NCI-H748 treated with DMSO at 0.1 percent for 48 hours (cell line): ENCODE measurements at regions not wholly inside any gene's neighbourhood (a gene's known extent, or its start where the extent isn't known, plus 50 kb on each side); places are given as distances from the start of the nearest gene placed in this dataset.
A peak's percentile ranks its signal among the peaks of the same experiment; 100 is the strongest.

Source experiments
- DNase-seq: peaks from one replicate; lab custom pipeline; 2025; lab: John Stamatoyannopoulos, UW

DNA sequence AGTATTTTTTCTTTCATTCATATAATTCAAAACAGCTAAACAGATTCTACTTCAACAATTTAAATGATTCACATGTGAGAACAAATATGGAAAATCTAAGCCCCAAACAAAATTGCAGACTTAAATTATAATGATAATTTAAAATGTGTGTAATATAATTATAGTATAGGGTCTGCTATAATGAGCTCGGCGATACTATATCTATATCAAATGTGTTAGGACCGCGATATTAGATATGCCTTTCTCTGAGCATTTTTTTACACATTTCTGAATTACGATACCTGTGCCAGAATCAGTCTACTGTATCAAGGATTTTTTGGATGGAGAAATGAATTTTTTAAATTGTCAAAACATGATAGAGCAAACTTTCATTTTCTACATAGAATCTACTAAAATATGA, 808.8 kb upstream of the POU3F3 start:
- DNase-seq, result no peak

DNA sequence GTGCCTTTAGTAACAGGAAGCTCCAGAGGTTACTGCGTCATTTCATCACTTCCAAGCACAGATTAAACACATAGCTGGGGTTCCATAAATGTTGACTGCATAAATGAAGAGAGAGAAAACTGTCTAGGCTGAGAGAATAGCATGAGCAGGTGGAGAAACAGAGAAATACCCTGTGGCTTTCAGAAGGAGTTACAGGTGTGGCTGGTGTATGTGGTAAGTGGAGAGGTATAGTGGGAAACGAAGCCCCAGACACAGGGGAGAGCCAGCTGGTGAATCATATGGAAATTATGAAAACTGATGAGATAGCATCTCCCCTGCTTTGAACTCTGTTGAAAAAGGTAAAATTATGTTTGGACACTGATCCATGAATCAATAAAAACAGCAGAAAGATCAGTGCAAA, 807.4 kb upstream of the POU3F3 start:
- DNase-seq, result peak; percentile 3

DNA sequence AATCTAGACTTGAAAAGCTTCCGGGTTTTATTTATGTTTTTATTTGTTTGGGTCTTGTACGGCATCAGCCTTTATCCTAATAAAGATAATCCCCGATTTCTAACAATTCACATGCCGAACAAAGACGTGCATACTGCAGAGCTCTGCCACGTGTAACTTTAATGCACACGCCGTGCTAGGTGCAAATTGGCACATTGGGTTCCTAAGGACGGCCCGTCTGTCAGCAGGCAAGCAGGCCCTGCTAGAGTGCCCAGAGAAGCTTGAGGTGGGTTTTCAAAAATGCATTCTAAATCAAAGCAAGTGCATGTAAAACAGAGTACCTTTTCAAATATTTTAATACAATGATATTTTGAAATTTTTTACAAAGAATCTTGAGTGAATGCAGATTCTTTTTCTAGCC, 806.4 kb upstream of the POU3F3 start:
- no peak for DNase-seq

DNA sequence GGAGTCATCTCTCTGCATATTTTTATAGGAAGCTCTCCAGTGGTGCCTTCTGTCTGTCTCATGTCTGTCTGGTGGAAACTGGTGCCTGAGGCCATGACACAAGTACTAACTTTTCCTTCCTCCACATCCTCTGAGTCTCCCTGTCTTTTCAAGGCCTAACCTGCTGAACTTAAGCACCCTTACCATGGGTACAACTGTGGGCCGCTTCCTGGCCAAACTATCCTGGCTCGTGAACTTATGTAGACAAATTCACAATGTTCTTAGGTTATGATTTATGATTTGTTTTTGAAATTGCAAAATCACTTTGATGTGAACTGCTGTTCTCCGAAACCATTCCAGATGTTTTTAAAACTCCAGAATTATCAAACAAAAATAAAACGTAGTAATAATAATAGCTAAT, 804.5 kb upstream of the POU3F3 start:
- no peak for DNase-seq

DNA sequence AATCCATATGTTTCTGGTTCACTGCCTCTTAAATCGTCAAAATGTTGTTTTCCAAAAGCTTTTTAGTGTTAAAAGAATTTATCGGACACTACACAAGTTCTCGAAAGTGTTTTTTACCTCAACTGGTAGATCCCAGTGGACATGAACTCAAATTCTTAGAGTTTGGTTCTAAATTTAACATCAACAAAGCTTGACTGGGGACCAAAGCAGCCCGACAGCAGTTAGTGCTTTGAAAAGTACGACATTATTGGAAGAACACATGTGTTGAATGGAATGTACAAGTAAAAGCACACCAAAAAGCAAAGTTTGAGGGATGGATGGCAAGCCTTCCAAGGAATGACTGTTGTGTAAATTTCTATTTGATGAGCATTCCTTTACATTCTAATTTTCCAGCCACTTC, 803.9 kb upstream of the POU3F3 start:
- DNase-seq, result no peak

DNA sequence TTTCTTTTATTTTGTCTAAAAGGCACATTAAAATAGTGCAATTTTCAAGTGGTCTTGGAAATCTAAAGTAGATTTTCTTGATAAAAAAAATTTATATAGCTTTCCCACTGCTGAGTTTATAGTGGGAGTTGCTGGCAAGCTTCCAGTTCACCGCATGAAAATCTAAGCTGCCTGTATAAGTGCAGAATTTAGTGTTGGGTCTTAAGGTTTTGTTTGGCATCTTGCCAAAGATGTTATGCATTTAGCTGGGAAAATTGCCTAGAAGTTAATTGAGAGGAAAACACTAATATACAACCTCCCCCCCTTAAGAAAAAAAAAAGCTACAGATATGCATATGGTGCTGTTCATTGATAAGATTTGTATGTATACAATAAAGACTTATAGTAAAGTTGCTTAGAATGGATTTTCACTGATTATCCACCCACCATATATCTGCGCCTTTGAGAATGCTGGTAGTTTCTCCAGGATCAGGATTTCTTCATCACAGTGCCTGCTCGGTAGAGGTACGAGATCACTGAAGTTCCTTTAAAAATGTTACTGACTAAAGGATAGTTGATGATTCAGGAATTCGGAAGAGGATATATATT, 803.2 kb upstream of the POU3F3 start:
- DNase-seq, result peak; percentile 54

DNA sequence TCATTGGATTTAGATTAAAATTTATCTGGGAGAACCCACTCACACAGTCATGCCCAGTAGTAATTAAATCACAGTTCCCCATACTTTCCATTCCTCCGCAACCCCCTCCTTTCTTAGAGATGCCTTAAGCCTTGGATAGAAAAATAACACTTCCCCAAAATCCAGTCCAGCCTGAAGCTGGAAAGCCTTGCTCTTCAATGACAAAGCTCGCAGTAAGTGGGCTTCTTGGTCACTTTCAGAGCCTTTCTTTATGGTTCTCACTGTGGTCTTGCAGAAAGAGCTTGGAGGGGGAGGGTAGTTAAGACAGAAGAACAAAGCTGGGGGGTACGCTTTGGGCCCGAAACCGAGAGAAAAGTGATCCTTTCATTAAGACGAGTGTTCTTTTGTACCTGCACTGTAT, 802.1 kb upstream of the POU3F3 start:
- no peak for DNase-seq

DNA sequence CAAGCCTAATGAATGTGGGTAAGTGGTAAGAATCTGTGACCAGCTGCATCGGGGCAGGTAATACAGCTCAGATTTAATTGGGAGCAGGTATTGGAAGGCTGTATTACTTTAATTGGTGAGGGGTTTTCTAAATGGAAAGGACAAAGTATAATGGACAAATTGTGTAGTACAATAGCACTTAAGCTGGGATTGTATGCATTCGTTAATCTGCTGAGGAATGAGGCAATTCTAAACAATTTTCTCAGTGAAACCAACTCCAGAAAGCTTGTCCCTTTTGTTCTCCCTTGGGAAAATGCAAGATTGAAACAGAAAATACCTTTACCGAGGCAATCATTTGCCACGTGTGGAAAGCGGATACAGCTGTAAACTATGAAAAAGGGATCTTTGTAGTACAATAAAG, 801.6 kb upstream of the POU3F3 start:
- DNase-seq, result peak; percentile 31

DNA sequence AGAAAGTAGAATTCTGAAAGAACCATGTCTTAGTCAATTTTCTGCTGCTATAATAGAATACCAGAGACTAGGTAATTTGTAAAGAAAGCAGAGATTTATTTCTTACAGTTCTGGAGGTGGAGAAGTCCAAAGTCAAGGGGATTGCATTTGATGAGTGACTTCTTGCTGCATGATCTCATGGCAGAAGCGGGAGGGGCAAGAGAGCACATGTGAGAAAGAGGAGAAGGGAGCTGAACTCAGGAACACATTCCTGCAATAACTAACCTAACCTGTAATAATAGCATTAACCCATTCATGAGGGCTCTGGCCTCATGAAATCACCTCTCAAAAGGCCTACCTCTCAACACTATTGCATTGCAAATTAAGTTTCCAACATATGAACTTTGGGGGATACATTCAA, 797.5 kb upstream of the POU3F3 start:
- DNase-seq, result no peak

DNA sequence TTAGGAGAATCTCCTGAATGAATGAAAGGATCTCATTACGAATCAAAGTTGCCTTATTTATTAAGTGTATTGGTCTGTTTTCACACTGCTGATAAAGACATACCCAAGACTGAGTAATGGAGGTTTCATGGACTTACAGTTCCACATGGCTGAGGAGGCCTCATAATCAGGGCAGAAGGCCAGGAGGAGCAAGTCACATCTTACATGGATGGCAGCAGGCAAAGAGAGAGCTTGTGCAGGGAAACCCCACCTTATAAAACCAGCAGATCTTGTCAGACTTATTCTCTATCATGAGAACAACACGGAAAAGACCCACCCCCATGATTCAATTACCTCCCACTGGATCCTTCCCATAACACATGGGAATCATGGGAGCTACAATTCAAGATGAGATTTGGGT, 785.2 kb upstream of the POU3F3 start:
- no peak for DNase-seq

DNA sequence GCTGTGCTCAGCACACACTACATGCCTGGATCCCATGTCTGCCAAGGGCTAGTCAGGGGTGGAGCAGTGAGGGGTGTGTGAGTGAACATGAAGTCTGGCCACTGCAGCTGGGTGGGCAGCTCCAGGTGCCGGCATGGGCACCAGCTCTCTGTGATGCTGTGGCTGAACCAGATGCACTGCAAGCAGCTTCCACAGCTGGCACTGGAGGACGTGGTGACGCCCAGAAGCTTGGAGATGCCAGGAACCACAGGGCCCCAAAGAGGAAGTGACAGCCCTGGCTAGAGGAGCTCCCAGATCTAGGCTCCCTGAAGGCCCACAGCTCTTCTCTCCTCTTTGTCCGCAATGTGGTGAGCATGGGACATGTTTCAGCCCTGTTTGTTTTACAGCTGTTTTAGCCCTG, 776.3 kb upstream of the POU3F3 start:
- no peak for DNase-seq

DNA sequence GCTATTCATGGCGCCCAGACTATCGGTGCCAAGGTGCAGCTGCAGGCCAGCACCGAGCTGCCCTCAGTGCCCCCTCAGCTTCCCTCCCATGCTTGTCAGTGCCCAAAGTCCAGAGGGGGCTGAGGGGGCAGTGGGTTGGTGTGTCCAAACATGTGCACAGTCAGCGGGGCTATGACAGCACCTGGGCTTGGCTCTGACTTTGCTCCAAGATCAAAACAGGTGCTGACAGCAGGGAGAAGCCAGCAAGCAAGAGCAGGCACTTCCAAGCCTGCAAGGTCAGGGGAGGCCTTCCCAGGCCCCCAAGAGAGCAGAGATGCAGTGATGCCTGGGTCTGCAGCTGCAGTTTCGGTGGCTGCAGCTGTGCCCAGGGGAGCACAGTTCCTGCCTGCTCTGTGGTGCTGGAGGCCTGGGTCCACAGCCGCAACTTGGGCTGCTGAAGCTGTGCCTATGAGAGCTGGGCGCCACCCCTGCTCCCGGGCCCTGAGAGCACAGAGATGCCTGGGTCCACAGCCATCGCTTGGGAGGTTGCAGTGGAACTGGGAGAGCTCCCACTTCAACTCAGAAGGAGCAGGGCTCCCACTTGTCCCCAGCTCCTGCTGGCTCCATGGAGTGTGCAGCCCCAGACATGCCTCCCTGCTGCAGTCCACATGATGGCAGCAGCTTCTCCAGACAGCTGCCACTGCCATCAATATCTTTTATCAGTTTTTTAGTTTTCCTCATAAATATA, 775.3 kb upstream of the POU3F3 start:
- DNase-seq, result no peak

DNA sequence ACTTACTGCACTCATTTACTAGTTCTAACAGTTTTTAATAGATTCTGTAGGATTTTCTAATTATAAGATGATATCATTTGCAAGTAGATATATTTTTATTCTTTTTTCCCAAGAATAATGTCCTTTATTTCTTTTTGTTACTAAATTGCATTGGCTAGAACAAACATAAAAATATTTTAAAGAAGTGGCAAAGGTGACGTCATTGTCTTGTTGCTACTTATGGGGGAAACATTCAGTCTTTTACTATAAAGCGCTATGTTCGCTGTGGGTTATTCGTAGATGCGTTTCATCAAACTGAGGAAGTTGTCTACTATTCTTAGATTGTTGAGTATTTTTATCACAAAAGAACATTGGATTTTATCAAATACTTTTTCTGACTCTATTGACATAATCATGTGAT, 765.2 kb upstream of the POU3F3 start:
- no peak for DNase-seq

DNA sequence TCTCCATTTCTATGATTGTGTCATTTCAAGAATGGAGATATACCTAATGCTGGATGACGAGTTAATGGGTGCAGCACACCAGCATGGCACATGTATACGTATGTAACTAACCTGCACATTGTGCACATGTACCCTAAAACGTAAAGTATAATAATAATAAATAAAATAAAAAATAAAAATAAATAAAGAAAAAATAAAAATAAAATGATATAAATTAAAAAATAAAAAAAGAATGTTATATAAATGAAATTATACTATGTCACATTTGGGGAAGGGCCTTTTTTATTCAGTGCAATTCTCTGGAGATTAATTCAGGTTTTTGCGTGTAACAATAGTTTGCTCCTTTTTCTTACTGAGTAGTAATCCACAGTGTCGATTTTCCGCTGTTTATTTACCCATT, 763.5 kb upstream of the POU3F3 start:
- DNase-seq, result no peak

DNA sequence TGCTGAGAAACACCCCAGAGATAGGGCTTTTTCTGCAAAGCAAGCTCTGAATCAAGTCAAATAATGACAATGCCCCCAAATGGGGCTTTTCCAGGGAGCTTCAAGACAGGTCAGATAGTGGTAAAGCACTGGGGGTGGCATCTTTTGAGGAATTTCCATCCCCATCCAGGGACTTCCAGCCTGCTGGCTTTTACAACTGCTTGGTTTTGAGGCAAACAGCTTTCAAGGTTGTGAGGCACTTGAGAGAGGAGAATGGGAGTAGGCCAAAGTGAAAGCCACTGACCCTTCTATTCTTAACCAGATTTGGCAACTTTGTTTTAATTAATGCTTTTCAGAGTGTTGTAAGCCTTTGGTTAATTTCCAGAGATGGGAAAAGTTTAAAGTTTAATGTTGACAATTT, 762.0 kb upstream of the POU3F3 start:
- no peak for DNase-seq

DNA sequence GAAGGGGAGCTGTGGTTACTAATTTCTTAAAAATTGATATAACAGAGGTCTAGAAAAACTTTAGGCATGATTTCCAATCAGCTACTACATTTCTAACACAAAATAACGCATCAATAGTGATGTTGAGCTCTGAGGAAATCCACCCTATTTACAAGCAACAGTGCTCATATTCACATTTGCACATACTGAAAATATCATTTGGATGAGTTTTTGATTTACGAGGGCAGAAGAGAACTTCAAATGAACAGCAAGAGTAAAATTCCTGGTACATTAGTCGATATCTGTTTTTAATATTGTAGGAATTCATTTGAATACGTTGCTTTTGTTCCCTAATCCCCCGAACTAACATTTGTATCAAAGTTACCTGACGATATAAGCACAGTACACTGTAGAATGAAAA, 761.0 kb upstream of the POU3F3 start:
- DNase-seq, result no peak

DNA sequence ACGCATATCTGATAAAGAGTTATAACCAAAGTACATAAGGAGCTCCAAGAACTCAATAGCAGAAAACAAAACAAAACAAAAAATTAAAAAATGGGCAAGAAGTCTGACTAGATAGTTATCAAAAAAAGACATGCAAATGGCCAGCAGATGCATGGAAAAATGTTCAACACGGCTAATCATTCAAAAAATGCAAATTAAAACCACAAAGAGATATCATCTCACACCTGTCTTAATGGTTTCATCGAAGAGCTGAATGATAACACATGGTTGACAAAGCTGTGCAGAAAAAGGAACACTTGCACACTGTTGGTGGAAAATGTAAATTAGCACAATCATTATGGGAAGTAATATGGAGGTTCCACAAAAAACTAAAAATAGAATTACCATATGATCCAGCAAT, 751.3 kb upstream of the POU3F3 start:
- no peak for DNase-seq

DNA sequence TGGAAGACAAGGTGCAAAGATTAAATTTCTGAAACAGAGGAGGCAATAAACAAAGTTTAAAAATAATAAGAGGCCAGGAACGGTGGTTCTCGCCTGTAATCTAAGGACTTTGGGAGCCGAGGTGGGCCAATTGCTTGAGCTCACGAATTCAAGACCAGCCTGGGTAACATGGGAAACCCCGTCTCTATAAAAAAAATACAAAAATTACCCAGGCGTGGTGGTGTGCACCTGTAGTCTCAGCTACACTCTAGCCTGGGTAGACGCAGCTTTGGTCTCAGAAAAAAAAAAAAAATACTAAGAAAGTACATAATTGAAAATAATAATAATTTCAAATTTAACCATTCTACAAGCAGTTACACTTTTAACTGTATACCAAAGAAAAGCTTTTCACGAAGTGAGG, 744.6 kb upstream of the POU3F3 start:
- no peak for DNase-seq

DNA sequence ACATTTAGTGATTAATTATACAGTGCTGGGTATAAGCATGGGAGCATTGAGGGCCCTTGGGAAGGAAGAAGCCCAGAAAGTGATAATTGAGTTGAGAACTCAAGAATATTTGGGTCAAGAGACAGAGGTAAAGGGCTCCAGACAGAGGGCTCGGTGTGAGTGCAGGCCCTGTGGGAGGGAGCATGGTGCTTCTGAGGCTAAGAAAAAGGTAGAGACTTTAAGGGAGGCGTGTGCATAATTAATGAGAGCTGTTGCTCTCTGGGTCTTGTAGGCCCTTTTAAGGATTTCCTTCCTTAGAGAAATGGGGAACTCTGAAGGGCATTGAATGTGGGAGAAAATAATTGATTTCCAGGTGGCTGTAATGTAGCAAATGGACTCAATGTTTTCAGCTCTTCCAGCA, 735.0 kb upstream of the POU3F3 start:
- no peak for DNase-seq

DNA sequence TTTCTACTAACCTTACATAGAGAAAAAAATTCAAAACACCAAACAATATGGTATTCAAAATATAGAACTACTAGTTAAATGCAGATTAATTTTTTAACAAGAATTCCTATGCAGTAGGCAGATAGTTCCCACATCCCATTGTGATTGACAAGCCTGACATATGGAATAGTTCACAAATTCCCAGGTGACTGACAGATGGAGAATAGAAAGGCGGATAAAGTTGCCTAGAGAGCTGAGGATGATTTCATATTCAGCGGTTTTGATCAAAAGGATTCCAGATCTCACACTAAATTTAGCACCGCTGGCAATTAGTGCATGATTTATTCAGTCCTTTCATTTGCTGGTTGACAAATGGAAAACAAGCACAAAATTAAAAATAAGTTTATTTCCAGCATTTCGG, 733.7 kb upstream of the POU3F3 start:
- no peak for DNase-seq

DNA sequence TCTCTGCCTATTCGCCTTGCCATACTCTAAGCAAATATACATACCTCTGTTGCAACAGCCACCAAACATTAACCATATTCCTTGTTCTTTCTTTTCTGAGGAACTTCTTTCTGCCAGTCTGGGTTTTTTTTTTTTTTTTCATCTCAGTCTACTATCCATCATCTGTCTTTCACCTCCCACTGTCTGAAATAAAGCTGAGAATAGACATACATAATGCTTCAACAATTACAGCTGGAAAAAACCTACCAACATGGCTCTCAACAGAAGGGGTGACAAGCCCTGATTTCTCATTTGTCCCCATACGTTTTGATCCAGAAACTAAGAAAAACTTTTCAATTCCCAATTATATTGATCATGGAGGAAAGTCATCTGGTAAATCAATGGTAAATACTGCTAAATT, 728.8 kb upstream of the POU3F3 start:
- DNase-seq, result no peak

DNA sequence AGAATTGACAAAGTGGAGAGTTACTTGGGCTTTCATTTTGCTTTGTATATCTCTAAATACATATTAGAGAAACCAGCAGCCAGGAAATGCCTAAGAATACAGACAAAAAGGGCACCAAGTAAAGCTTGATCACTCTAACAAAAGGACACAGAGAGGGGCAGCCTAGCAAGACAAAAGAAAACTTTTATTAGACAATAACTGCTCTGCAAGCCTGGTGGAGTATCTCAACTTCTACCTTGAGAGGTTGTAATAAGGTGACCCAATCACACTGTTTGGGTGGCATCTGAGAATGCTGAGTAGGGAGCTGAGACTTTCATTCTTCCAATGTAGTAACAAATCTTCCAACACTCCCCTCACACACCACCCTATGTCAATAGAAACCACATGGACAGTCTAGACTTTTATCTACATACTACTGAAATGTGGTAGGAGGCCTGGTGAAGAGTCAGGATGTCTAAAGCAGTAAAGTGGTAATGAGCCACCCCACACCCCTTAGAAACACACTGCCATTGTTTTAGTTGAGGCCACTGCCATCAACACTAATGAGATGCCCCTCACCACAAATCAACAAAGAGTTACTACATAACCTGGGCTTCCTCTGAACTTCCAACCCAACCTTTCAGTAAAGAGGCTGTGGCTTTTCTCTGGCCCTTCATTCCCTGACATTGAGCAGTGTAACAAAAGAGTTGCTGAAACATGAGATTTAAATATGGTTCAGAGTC, 726.7 kb upstream of the POU3F3 start:
- DNase-seq, result no peak

DNA sequence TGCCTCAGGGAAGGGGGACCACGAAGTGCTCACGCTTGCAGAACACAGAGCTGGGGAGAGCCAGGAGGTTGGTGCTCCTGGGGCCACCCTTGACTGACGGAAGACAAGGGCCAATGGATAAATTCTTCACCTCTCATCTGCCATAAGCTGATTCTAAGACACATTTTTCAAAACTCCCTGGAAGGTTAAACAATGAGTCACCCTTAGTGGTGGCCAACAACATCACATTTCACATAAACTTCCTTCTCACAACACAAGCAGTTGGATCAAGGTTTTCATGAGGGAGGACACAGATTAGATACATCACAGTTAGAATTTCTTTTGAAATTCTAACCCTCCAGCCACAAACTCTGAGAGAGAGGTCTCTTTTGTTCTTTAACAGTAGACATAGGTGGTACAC, 713.6 kb upstream of the POU3F3 start:
- DNase-seq, result no peak

DNA sequence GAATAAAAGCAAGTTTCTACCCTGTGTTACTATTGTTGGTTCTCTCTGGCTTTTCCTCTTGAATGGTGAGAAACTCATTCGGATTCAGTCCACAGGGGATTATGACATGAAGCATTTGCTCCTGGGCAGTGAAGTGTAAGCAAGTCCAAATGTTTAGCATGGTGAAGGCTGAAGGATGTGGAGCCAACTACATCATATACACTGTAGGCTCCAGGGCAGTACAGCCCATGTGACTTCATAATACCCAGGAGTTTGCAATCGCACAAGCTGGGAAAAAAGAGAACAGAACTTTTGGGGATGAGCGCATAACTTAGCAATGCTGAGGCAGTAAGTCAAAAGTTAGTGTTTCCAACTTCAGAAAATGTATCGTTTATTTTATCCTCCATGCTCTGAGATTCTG, 695.7 kb upstream of the POU3F3 start:
- no peak for DNase-seq
